ENCODE measurements at regions not wholly inside any gene's neighbourhood (a gene's known extent, or its start where the extent isn't known, plus 50 kb on each side); places are given as distances from the start of the nearest gene placed in this dataset.

- in situ Hi-C loops (cut with MboI; ENCODE audit: low pct_ligation_motif_present in 1 of 4, low pct_unique_long_range_greater_than_20kb in 1 of 4, low sequenced_read_pairs in 3 of 4): no loop called here
- intact Hi-C loops (cut with DNase I; ENCODE audit: low total_unique reads): no loop called here
- no peak for DNase-seq
- no peaks in the 10 kb centered on the region for H3K9me3 ChIP-seq
- H3K36me3 ChIP-seq: no peaks in the 10 kb centered on the region
- H3K27ac ChIP-seq: no peak overlapping the region
- H3K27me3 ChIP-seq: no peaks in the 10 kb centered on the region
- no peak for TF ChIP-seq EP300 (IDR thresholded peaks at IDR 0.05; ENCODE audit: low read depth)
- no peak for TF ChIP-seq POLR2A (IDR thresholded peaks at IDR 0.05)
- TF ChIP-seq POLR2AphosphoS5 (IDR thresholded peaks at IDR 0.05): no peak
- WGBS, 2 donors (ENCODE audit: low coverage in 1 of 2): 89 to 95% methylated on average over 2 of the region's 2 CpGs
- H3K4me3 ChIP-seq: no peak overlapping the region
- H3K4me1 ChIP-seq: no peaks in the 10 kb centered on the region
Measured at GRCh38 chr5:94086194-94086593, 344.8 kb upstream of the POU5F2 start.

DNA sequence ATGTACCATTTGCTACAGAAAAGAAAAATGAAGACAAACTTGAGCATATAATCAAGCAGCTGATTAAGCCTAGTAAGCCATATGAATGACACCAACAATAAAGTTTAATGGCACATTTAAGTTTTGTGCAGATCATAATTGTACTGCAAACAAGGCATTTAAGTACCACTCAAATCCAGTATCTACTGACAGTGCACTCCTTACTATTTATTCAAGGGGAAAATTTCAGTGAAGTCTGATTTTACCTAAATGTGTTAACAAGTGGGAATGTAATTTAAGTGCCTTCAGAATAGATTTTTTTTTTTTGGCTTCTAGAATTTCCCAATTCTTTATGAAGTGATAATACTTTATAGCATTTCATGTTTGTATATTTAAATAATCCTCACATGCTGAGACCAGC, 341.0 kb upstream of the POU5F2 start:
- TF ChIP-seq POLR2A (IDR thresholded peaks at IDR 0.05) (no peak), POLR2AphosphoS5 (IDR thresholded peaks at IDR 0.05) (no peak), EP300 (IDR thresholded peaks at IDR 0.05; ENCODE audit: low read depth) (no peak)
- TF ChIP-seq, protein P1, sequence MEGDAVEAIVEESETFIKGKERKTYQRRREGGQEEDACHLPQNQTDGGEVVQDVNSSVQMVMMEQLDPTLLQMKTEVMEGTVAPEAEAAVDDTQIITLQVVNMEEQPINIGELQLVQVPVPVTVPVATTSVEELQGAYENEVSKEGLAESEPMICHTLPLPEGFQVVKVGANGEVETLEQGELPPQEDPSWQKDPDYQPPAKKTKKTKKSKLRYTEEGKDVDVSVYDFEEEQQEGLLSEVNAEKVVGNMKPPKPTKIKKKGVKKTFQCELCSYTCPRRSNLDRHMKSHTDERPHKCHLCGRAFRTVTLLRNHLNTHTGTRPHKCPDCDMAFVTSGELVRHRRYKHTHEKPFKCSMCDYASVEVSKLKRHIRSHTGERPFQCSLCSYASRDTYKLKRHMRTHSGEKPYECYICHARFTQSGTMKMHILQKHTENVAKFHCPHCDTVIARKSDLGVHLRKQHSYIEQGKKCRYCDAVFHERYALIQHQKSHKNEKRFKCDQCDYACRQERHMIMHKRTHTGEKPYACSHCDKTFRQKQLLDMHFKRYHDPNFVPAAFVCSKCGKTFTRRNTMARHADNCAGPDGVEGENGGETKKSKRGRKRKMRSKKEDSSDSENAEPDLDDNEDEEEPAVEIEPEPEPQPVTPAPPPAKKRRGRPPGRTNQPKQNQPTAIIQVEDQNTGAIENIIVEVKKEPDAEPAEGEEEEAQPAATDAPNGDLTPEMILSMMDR (IDR thresholded peaks at IDR 0.05): no peak
- Histone ChIP-seq H3K4me3 (no peak overlapping the region), H3K27ac (no peak overlapping the region), H3K4me1 (no peaks in the 10 kb centered on the region), H3K27me3 (no peaks in the 10 kb centered on the region), H3K9me3 (no peaks in the 10 kb centered on the region), H3K36me3 (no peaks in the 10 kb centered on the region)
- in situ Hi-C loops (cut with MboI; ENCODE audit: low pct_ligation_motif_present in 1 of 4, low pct_unique_long_range_greater_than_20kb in 1 of 4, low sequenced_read_pairs in 3 of 4) (no loop called here), intact Hi-C loops (cut with DNase I; ENCODE audit: low total_unique reads) (no loop called here)
- DNase-seq: no peak

DNA sequence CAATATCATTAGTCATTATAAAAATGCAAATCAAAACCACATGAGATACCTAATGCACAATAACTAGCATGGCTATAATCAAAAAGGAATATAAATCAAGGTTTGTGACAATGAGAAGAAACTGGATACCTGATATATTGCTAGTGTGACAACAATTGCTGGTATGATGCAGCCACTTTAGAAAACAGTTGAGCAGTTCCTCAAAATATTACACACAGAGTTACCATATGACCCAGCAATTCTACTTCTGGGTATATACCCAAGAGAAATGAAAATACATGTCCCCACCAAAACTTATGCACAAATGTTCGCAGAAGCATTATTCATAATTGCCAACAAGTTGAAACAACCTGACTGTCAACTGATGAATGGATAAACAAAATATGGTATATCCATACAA, 339.7 kb upstream of the POU5F2 start:
- TF ChIP-seq POLR2AphosphoS5 (IDR thresholded peaks at IDR 0.05): no peak
- TF ChIP-seq POLR2A (IDR thresholded peaks at IDR 0.05): no peak
- TF ChIP-seq, protein P1 (IDR thresholded peaks at IDR 0.05): no peak
- no peak for TF ChIP-seq EP300 (IDR thresholded peaks at IDR 0.05; ENCODE audit: low read depth)
- no peak for DNase-seq
- H3K27me3 ChIP-seq: no peaks in the 10 kb centered on the region
- no peak overlapping the region for H3K4me3 ChIP-seq
- H3K36me3 ChIP-seq: no peaks in the 10 kb centered on the region
- intact Hi-C loops (cut with DNase I; ENCODE audit: low total_unique reads): no loop called here
- H3K4me1 ChIP-seq: no peaks in the 10 kb centered on the region
- in situ Hi-C loops (cut with MboI; ENCODE audit: low pct_ligation_motif_present in 1 of 4, low pct_unique_long_range_greater_than_20kb in 1 of 4, low sequenced_read_pairs in 3 of 4): no loop called here
- WGBS, 2 donors (ENCODE audit: low coverage in 1 of 2): 87% methylated on average over 1 of the region's 1 CpG; no CpG with 5 or more reads in 1 of the 2 donors
- H3K9me3 ChIP-seq: no peaks in the 10 kb centered on the region
- H3K27ac ChIP-seq: no peak overlapping the region

- no peak for DNase-seq
- H3K9me3 ChIP-seq: no peaks in the 10 kb centered on the region
- H3K27me3 ChIP-seq: no peaks in the 10 kb centered on the region
- H3K4me3 ChIP-seq: no peak overlapping the region
- intact Hi-C loops (cut with DNase I; ENCODE audit: low total_unique reads) (no loop called here), in situ Hi-C loops (cut with MboI; ENCODE audit: low pct_ligation_motif_present in 1 of 4, low pct_unique_long_range_greater_than_20kb in 1 of 4, low sequenced_read_pairs in 3 of 4) (no loop called here)
- no peaks in the 10 kb centered on the region for H3K36me3 ChIP-seq
- WGBS, 2 donors (ENCODE audit: low coverage in 1 of 2): 83 to 89% methylated on average over 2 to 3 of the region's 3 CpGs
- H3K4me1 ChIP-seq: no peaks in the 10 kb centered on the region
- no peak overlapping the region for H3K27ac ChIP-seq
- TF ChIP-seq, protein P1 (IDR thresholded peaks at IDR 0.05): no peak
- TF ChIP-seq EP300 (IDR thresholded peaks at IDR 0.05; ENCODE audit: low read depth) (no peak), POLR2AphosphoS5 (IDR thresholded peaks at IDR 0.05) (no peak), POLR2A (IDR thresholded peaks at IDR 0.05) (no peak)
Measured at GRCh38 chr5:94080390-94080789, 339.0 kb upstream of the POU5F2 start.

GRCh38 chr5:94072116-94072515, 330.7 kb upstream of the POU5F2 start:
- H3K4me3 ChIP-seq: no peak overlapping the region
- peaks cover 0 to 7% (median 0%) of the 10 kb centered on the region in 4 donors for H3K36me3 ChIP-seq
- no peak for DNase-seq
- peaks cover under 1 to 8% of the 10 kb centered on the region in 2 donors for H3K9me3 ChIP-seq
- intact Hi-C loops (cut with DNase I; ENCODE audit: low total_unique reads): no loop called here
- 84 to 94% methylated on average over 3 of the region's 3 CpGs for WGBS, 2 donors (ENCODE audit: low coverage in 1 of 2)
- H3K27me3 ChIP-seq: no peaks in the 10 kb centered on the region
- in situ Hi-C loops (cut with MboI; ENCODE audit: low pct_ligation_motif_present in 1 of 4, low pct_unique_long_range_greater_than_20kb in 1 of 4, low sequenced_read_pairs in 3 of 4): no loop called here
- no peaks in the 10 kb centered on the region for H3K4me1 ChIP-seq
- no peak overlapping the region for H3K27ac ChIP-seq
- TF ChIP-seq POLR2A (IDR thresholded peaks at IDR 0.05) (no peak), POLR2AphosphoS5 (IDR thresholded peaks at IDR 0.05) (no peak), EP300 (IDR thresholded peaks at IDR 0.05; ENCODE audit: low read depth) (no peak)
- TF ChIP-seq, protein P1 (IDR thresholded peaks at IDR 0.05): no peak

All from transverse colon (tissue), 4 donors.